Prostate gland (tissue), 2 donors: ENCODE measurements at regions not wholly inside any gene's neighbourhood (a gene's known extent, or its start where the extent isn't known, plus 50 kb on each side); places are given as distances from the start of the nearest gene placed in this dataset.
"Not testable (repeated sequence)": the region's sequence is repeated elsewhere in the genome, so short reads cannot be mapped to it uniquely, and the experiment has no call there.

ENCODE experiments used
- DNase-seq: peaks from one replicate; pipeline ENCODE4 v3.0.0-alpha.2; 2019; ENCODE audit warnings: low spot score
- H3K27ac ChIP-seq, 2 donors: fragments of 200-600 bp; sonication (generic); 2 replicates each; pipeline ENCODE4 v1.5.1; 2017 to 2019
- H3K27me3 ChIP-seq: fragments of 200-600 bp; sonication (generic); replicated peaks from 2 replicates; pipeline ENCODE4 v1.5.1; 2019; ENCODE audit not compliant: insufficient read depth
- H3K36me3 ChIP-seq, 2 donors: fragments of 200-600 bp; sonication (generic); 1 replicate in 1 of 2; 2 replicates in 1 of 2; pipeline versions ENCODE4 v1.5.1 to v1.8.1; 2017 to 2019
- H3K4me1 ChIP-seq: fragments of 200-600 bp; sonication (generic); replicated peaks from 2 replicates; pipeline ENCODE4 v1.5.1; 2019
- H3K4me3 ChIP-seq, 2 donors: fragments of 200-600 bp; sonication (generic); 2 replicates each; pipeline ENCODE4 v1.5.1; 2017 to 2019
- H3K9me3 ChIP-seq: fragments of 200-600 bp; sonication (generic); 2 replicates; pipeline ENCODE4 v1.5.1; 2017
- CTCF ChIP-seq, 4 experiments: fragments of 200-600 bp in 2 of 4; fragments of 450-650 bp in 2 of 4; sonication (generic) in 2 of 4; IDR thresholded peaks; 1 replicate in 3 of 4; 2 replicates in 1 of 4; pipeline ENCODE4 v1.5.1; 2016 to 2019; ENCODE audit warnings: antibody characterized with exemption in 4 of 4, mild to moderate bottlenecking in 2 of 4, moderate library complexity in 2 of 4
- POLR2A ChIP-seq: fragments of 450-650 bp; IDR thresholded peaks from one replicate; pipeline ENCODE4 v1.6.1; 2016; ENCODE audit warnings: antibody characterized with exemption, mild to moderate bottlenecking
- POLR2AphosphoS5 ChIP-seq: sonication (generic); formaldehyde crosslinking; IDR thresholded peaks from one replicate; pipeline ENCODE4 v1.6.1; 2017; ENCODE audit warnings: antibody characterized with exemption
- WGBS: methylation state at CpG from one replicate; pipeline ENCODE4 v1.1.5; 2018; 5-methylcytosine and 5-hydroxymethylcytosine counted together
- intact Hi-C: fragments of 100-400 bp; cut with DNase I; formaldehyde crosslinking; loops from one replicate; pipeline ENCODE4 v1.14.2; 2022

DNA sequence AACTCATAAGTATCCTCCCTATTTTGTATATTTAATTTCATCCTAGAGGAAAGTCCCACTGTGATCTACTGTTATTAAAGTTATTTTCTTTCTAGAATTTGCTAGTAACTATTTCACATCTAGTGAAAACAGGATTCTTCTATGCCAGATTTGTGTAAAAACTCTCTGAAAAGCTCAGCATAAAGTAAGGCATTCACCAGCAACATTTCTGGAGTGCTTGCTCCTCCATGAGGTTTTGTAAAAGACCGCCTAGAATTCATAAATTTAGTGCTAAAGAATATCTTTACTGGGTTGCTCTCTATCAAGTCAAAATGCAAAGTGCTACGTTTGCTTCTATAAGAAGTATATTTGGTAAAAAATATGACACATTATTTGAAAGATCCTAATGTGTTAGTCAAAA is 173.5 kb upstream of the IRAK1BP1 start:
- H3K36me3 ChIP-seq = no peaks in the 10 kb centered on the region
- H3K4me1 ChIP-seq = no peaks in the 10 kb centered on the region
- 83% methylated on average over 2 of the region's 2 CpGs for WGBS
- TF ChIP-seq POLR2AphosphoS5 (no peak), POLR2A (no peak), CTCF (IDR thresholded peaks at IDR 0.05) (no peak)
- no peak overlapping the region for H3K27ac ChIP-seq
- H3K9me3 ChIP-seq = no peaks in the 10 kb centered on the region
- intact Hi-C loops = no loop called here
- H3K4me3 ChIP-seq = no peak overlapping the region
- no peak for DNase-seq
- H3K27me3 ChIP-seq = no peaks in the 10 kb centered on the region

GRCh38 chr6:78694628-78695027 is 172.7 kb upstream of the IRAK1BP1 start:
- 90% methylated on average over 10 of the region's 10 CpGs for WGBS
- DNase-seq, H3K27ac ChIP-seq, H3K36me3 ChIP-seq, H3K4me3 ChIP-seq, intact Hi-C loops, H3K9me3 ChIP-seq, H3K27me3 ChIP-seq, H3K4me1 ChIP-seq: not testable (repeated sequence)

- no peak for DNase-seq
- Histone ChIP-seq H3K27me3 (no peaks in the 10 kb centered on the region), H3K4me3 (no peak overlapping the region), H3K9me3 (no peaks in the 10 kb centered on the region), H3K27ac (no peak overlapping the region), H3K4me1 (no peaks in the 10 kb centered on the region), H3K36me3 (no peaks in the 10 kb centered on the region)
- WGBS = 47% methylated on average over 1 of the region's 1 CpG
- TF ChIP-seq POLR2A (no peak), CTCF (IDR thresholded peaks at IDR 0.05) (no peak), POLR2AphosphoS5 (no peak)
- intact Hi-C loops = no loop called here
These were observed 166.4 kb upstream of the IRAK1BP1 start for GRCh38 chr6:78700991-78701390.

DNA sequence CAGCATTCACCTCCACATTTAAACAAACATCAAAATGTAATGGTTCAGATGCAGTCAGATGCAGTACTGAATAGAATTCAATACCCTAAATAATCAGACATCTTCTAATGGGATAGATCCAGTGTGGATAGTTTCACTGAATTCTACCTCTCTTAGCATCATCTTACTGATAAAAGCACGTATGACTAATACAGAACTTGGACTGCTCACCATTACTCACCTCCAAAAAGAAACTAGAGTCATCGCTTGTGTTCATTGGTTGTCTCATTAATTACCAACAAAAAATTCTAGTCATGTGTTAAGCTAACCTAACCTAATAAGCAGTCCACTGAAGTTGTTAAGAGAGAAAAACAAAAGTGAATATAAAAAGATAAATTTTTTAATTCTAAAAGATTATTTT is 165.9 kb upstream of the IRAK1BP1 start:
- H3K9me3 ChIP-seq = no peaks in the 10 kb centered on the region
- WGBS = 74% methylated on average over 2 of the region's 2 CpGs
- intact Hi-C loops = no loop called here
- no peak overlapping the region for H3K27ac ChIP-seq
- H3K4me3 ChIP-seq = no peak overlapping the region
- H3K36me3 ChIP-seq = no peaks in the 10 kb centered on the region
- TF ChIP-seq CTCF (IDR thresholded peaks at IDR 0.05) = no peak
- no peaks in the 10 kb centered on the region for H3K27me3 ChIP-seq
- no peaks in the 10 kb centered on the region for H3K4me1 ChIP-seq
- no peak for DNase-seq

DNA sequence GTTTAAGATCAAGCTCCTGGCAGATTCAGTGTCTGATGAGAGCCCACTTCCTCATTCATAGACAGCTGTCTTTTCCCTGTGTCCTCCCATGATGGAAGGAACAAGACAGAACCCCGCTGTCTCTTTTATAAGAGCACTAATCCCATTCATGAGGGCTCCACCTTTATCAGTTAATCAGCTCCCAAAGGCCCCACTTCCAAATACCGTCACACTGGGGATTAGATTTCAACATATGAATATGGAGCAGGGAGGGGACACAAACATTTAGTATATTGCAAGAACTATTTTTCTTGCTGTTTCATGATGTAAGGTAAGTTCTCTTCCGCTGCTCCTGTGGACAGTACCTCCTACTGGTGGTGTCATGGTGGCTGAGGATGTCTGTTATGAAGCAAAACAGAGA is 158.3 kb upstream of the IRAK1BP1 start:
- H3K27me3 ChIP-seq = no peaks in the 10 kb centered on the region
- DNase-seq = no peak
- H3K4me3 ChIP-seq = no peak overlapping the region
- H3K9me3 ChIP-seq = no peaks in the 10 kb centered on the region
- intact Hi-C loops = no loop called here
- TF ChIP-seq CTCF (IDR thresholded peaks at IDR 0.05) = no peak
- no peaks in the 10 kb centered on the region for H3K36me3 ChIP-seq
- WGBS = 75% methylated on average over 3 of the region's 3 CpGs
- no peak overlapping the region for H3K27ac ChIP-seq
- H3K4me1 ChIP-seq = no peaks in the 10 kb centered on the region

DNA sequence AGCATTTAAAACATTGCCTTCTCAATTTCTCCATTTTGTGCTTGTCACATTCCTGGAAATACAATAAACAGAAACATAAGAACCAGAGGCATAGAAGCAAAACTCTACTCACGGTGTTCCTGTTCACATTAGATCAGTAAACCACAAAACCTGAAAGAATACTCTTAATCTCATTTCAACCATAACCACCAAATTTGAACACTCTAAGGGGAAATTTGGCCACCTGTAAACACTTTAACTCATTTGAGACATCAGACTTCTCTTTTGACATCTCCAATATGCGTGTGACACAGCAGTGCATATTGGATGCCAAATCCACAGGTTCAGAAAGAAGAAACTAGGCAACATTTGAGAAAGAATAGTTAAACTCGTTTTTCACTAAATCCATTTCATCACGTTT is 153.8 kb upstream of the IRAK1BP1 start:
- TF ChIP-seq POLR2AphosphoS5 (no peak), POLR2A (no peak), CTCF (IDR thresholded peaks at IDR 0.05) (no peak)
- intact Hi-C loops = no loop called here
- Histone ChIP-seq H3K36me3 (no peaks in the 10 kb centered on the region), H3K27ac (no peak overlapping the region), H3K4me3 (no peak overlapping the region), H3K27me3 (no peaks in the 10 kb centered on the region), H3K9me3 (no peaks in the 10 kb centered on the region), H3K4me1 (no peaks in the 10 kb centered on the region)
- DNase-seq = no peak
- 80% methylated on average over 4 of the region's 4 CpGs for WGBS
